IMR-90 (cell line): ENCODE measurements at regions not wholly inside any gene's neighbourhood (a gene's known extent, or its start where the extent isn't known, plus 50 kb on each side); places are given as distances from the start of the nearest gene placed in this dataset.

Source experiments
- ATAC-seq: fragments of 200-7000 bp; cut with Tn5 transposase; 2 replicates; pipeline ENCODE4 v1.9.1; 2020; ENCODE audit warnings: low read depth, mild to moderate bottlenecking, moderate library complexity
- BruUV-seq: library from RNA; stranded (reverse); fragments of 400-500 nt; replicated peaks from 2 replicates; lab custom pipeline; 2021; lab: Mats Ljungman, UMichigan
- CTCF ChIA-PET: fragments of 300-600 bp; formaldehyde crosslinking; extraction: SDS; loops from one replicate; lab custom pipeline; 2021; ENCODE audit warnings: antibody characterized with exemption; lab: Yijun Ruan, JAX
- POLR2A ChIA-PET: fragments of 300-600 bp; sonication (Branson Sonifier 250); formaldehyde crosslinking; loops from one replicate; lab custom pipeline; 2022; ENCODE audit warnings: antibody characterized with exemption; ENCODE audit not compliant: unreplicated experiment; lab: Charles Lee
- DNase-seq: peaks from one replicate; pipeline ENCODE4 v3.0.0; 2013
- H2AFZ ChIP-seq: replicated peaks from 2 replicates; pipeline ENCODE3; 2013; ENCODE audit warnings: low read length, mild to moderate bottlenecking; ENCODE audit not compliant: poor library complexity
- H2AK5ac ChIP-seq: 2 replicates; pipeline ENCODE4 v1.6.1; 2013; ENCODE audit warnings: low read depth, low read length, inconsistent platforms
- H2AK9ac ChIP-seq: replicated peaks from 2 replicates; pipeline ENCODE3; 2013; ENCODE audit warnings: mild to moderate bottlenecking, low read depth, low read length, moderate library complexity; ENCODE audit not compliant: poor library complexity
- H2BK120ac ChIP-seq: 2 replicates; pipeline ENCODE4 v1.6.1; 2013; ENCODE audit warnings: low read depth, low read length, inconsistent platforms
- H2BK15ac ChIP-seq: 3 replicates; pipeline ENCODE4 v1.6.1; 2013; ENCODE audit warnings: low read depth, low read length, inconsistent platforms
- H2BK20ac ChIP-seq: 2 replicates; pipeline ENCODE4 v1.6.1; 2013; ENCODE audit warnings: low read depth, mild to moderate bottlenecking, inconsistent platforms, low read length, moderate library complexity
- H2BK5ac ChIP-seq: 2 replicates; pipeline ENCODE4 v1.6.1; 2013; ENCODE audit warnings: mild to moderate bottlenecking, low read depth, low read length, inconsistent platforms; ENCODE audit not compliant: poor library complexity, severe bottlenecking
- H3K14ac ChIP-seq: replicated peaks from 2 replicates; pipeline ENCODE4 v1.6.1; 2013; ENCODE audit warnings: low read depth, low read length, inconsistent platforms
- H3K18ac ChIP-seq: 2 replicates; pipeline ENCODE4 v1.6.1; 2013; ENCODE audit warnings: low read depth, low read length, control low read depth
- H3K23ac ChIP-seq: 2 replicates; pipeline ENCODE4 v1.6.1; 2013; ENCODE audit warnings: low read depth, low read length, inconsistent platforms
- H3K27ac ChIP-seq: 2 replicates; pipeline ENCODE4 v1.5.1; 2013; ENCODE audit warnings: mild to moderate bottlenecking, control low read depth, low read length; ENCODE audit not compliant: insufficient read depth
- H3K27me3 ChIP-seq: 2 replicates; pipeline ENCODE4 v1.6.1; 2013; ENCODE audit warnings: low read length; ENCODE audit not compliant: control insufficient read depth, insufficient read depth
- H3K36me3 ChIP-seq: 2 replicates; pipeline ENCODE4 v1.6.1; 2013; ENCODE audit warnings: low read length, mixed read lengths; ENCODE audit not compliant: control insufficient read depth, insufficient read depth
- H3K4ac ChIP-seq: 2 replicates; pipeline ENCODE4 v1.6.1; 2013; ENCODE audit warnings: low read depth, low read length, inconsistent platforms
- H3K4me1 ChIP-seq: 2 replicates; pipeline ENCODE4 v1.6.1; 2013; ENCODE audit warnings: low read length, mixed read lengths; ENCODE audit not compliant: control insufficient read depth, insufficient read depth
- H3K4me2 ChIP-seq: 2 replicates; pipeline ENCODE4 v1.6.1; 2013; ENCODE audit warnings: low read depth, mild to moderate bottlenecking, control low read depth, low read length, moderate library complexity
- H3K4me3 ChIP-seq: 2 replicates; pipeline ENCODE4 v1.5.1; 2013; ENCODE audit warnings: low read depth, mild to moderate bottlenecking, control low read depth, low read length, moderate library complexity; ENCODE audit not compliant: insufficient read depth
- H3K56ac ChIP-seq: 2 replicates; pipeline ENCODE4 v1.6.1; 2013; ENCODE audit warnings: low read length, inconsistent platforms; ENCODE audit not compliant: insufficient read depth; ENCODE audit errors: extremely low read depth
- H3K79me1 ChIP-seq, 2 experiments: 2 replicates each; pipeline ENCODE4 v1.6.1; 2013; ENCODE audit warnings: low read length in 2 of 2, inconsistent platforms in 1 of 2, low read depth in 1 of 2
- H3K9ac ChIP-seq: 2 replicates; pipeline ENCODE4 v1.6.1; 2013; ENCODE audit warnings: low read depth, low read length, control low read depth
- H3K9me1 ChIP-seq: 2 replicates; pipeline ENCODE4 v1.6.1; 2013; ENCODE audit warnings: low read length, inconsistent platforms; ENCODE audit not compliant: insufficient read depth
- H3K9me3 ChIP-seq: 2 replicates; pipeline ENCODE4 v1.6.1; 2013; ENCODE audit warnings: low read length; ENCODE audit not compliant: control insufficient read depth, insufficient read depth
- H4K20me1 ChIP-seq: 2 replicates; pipeline ENCODE4 v1.6.1; 2013; ENCODE audit warnings: low read length, inconsistent platforms; ENCODE audit not compliant: insufficient read depth
- H4K5ac ChIP-seq: 2 replicates; pipeline ENCODE4 v1.6.1; 2013; ENCODE audit warnings: mild to moderate bottlenecking, low read depth, low read length, control low read depth
- H4K8ac ChIP-seq, 2 experiments: 2 replicates each; pipeline ENCODE4 v1.6.1; 2013; ENCODE audit warnings: low read depth in 2 of 2, low read length in 2 of 2, control low read depth in 1 of 2, inconsistent platforms in 1 of 2
- H4K91ac ChIP-seq: 2 replicates; pipeline ENCODE4 v1.6.1; 2013; ENCODE audit warnings: low read depth, low read length, inconsistent platforms; ENCODE audit not compliant: insufficient read depth
- BHLHE40 ChIP-seq: fragments of 150-350 bp; IDR thresholded peaks from 2 replicates; pipeline ENCODE4 v1.6.1; 2016; ENCODE audit warnings: mild to moderate bottlenecking, low read depth, low read length
- CHD1 ChIP-seq: IDR thresholded peaks from 2 replicates; pipeline ENCODE4 v1.6.1; 2012; ENCODE audit warnings: low read depth, low read length, improper control_type of control experiment
- CTCF ChIP-seq: conservative IDR thresholded peaks from 2 replicates; pipeline ENCODE4 v1.5.1; 2012; ENCODE audit warnings: mild to moderate bottlenecking, low read depth, low read length, improper control_type of control experiment
- FOS ChIP-seq: fragments of 150-350 bp; IDR thresholded peaks from 2 replicates; pipeline ENCODE4 v1.6.1; 2016; ENCODE audit warnings: low read depth, low read length
- MAZ ChIP-seq: IDR thresholded peaks from 2 replicates; pipeline ENCODE4 v1.6.1; 2012; ENCODE audit warnings: low read depth, mild to moderate bottlenecking, low read length, improper control_type of control experiment, moderate library complexity, borderline replicate concordance
- MXI1 ChIP-seq: IDR thresholded peaks from 2 replicates; pipeline ENCODE4 v1.6.1; 2012; ENCODE audit warnings: low read depth, mild to moderate bottlenecking, low read length, moderate library complexity, borderline replicate concordance
- NFE2L2 ChIP-seq: fragments of 150-350 bp; IDR thresholded peaks from 2 replicates; pipeline ENCODE4 v1.6.1; 2016; ENCODE audit warnings: low read depth, mild to moderate bottlenecking, low read length
- POLR2A ChIP-seq: IDR thresholded peaks from 2 replicates; pipeline ENCODE4 v1.6.1; 2012; ENCODE audit warnings: mild to moderate bottlenecking, low read depth, low read length
- RCOR1 ChIP-seq: IDR thresholded peaks from 2 replicates; pipeline ENCODE4 v1.6.1; 2012; ENCODE audit warnings: mild to moderate bottlenecking, low read length, improper control_type of control experiment; ENCODE audit not compliant: insufficient replicate concordance
- RFX5 ChIP-seq: IDR thresholded peaks from 2 replicates; pipeline ENCODE4 v1.8.0; 2012; ENCODE audit warnings: low read depth, mild to moderate bottlenecking, low read length, moderate library complexity
- USF2 ChIP-seq: fragments of 150-350 bp; IDR thresholded peaks from 2 replicates; pipeline ENCODE4 v1.6.1; 2017; ENCODE audit warnings: mild to moderate bottlenecking, antibody characterized with exemption, low read length, low read depth
- WGBS, 2 experiments: methylation state at CpG; one replicate each; pipeline versions ENCODE4 v1.1.5 to v1.1.7; 2013; ENCODE audit warnings: missing lambda C conversion rate in 2 of 2; ENCODE audit not compliant: insufficient read length in 1 of 2; ENCODE audit errors: extremely low coverage in 2 of 2; 5-methylcytosine and 5-hydroxymethylcytosine counted together
- dilution Hi-C: fragments of 300-500 bp; cut with HindIII; formaldehyde crosslinking; loops from one replicate; pipeline ENCODE4 v1.14.3; 2018; ENCODE audit warnings: low sequenced_read_pairs; ENCODE audit not compliant: unreplicated experiment
- in situ Hi-C: fragments of 300-500 bp; cut with MboI; formaldehyde crosslinking; loops from 3 replicates; pipeline ENCODE4 v1.14.3; 2019; ENCODE audit warnings: low sequenced_read_pairs, inconsistent platforms, mixed read lengths
- intact Hi-C: fragments of 100-400 bp; cut with micrococcal nuclease; formaldehyde crosslinking; loops from 2 replicates; pipeline ENCODE4 v1.10.0; 2022

GRCh38 chr6:40928763-40929162 lies 110.3 kb downstream of the UNC5CL start:
- H2BK15ac ChIP-seq = no peak overlapping the region
- H3K4ac ChIP-seq = no peak overlapping the region
- H2BK120ac ChIP-seq = no peak overlapping the region
- intact Hi-C loops = no loop called here
- peaks cover 11% of the 10 kb centered on the region for H3K27me3 ChIP-seq
- POLR2A ChIA-PET = no interaction called here
- no peak overlapping the region for H3K9ac ChIP-seq
- no peak overlapping the region for H3K14ac ChIP-seq
- CTCF ChIA-PET = no interaction called here
- H3K79me1 ChIP-seq = peaks cover 0 to 3% of the 10 kb centered on the region in 2 experiments; a peak in 1 of 4 replicates
- ATAC-seq (no peak), DNase-seq (no peak)
- H4K91ac ChIP-seq = no peak overlapping the region
- no peaks in the 10 kb centered on the region for H3K9me3 ChIP-seq
- peak overlapping the region; percentile 35; the same call in 1 of the 2 replicates for H2AK5ac ChIP-seq
- no TSS peak for BruUV-seq
- H3K27ac ChIP-seq = no peak overlapping the region
- no peak overlapping the region for H3K4me2 ChIP-seq
- no peak overlapping the region for H2AFZ ChIP-seq
- TF ChIP-seq USF2 (no peak), CTCF (no peak), POLR2A (no peak), BHLHE40 (no peak), CHD1 (no peak), MXI1 (no peak), MAZ (no peak), FOS (no peak), RCOR1 (no peak), NFE2L2 (no peak), RFX5 (no peak)
- no peak overlapping the region for H4K8ac ChIP-seq
- H3K56ac ChIP-seq = no peak overlapping the region
- no peak overlapping the region for H2BK5ac ChIP-seq
- peaks cover 10% of the 10 kb centered on the region; the same call in 1 of the 2 replicates for H3K4me1 ChIP-seq
- H2BK20ac ChIP-seq = no peak overlapping the region
- no peak overlapping the region for H2AK9ac ChIP-seq
- no peaks in the 10 kb centered on the region for H3K36me3 ChIP-seq
- dilution Hi-C loops = no loop called here
- H4K20me1 ChIP-seq = no peaks in the 10 kb centered on the region
- H4K5ac ChIP-seq = no peak overlapping the region
- peaks cover 6% of the 10 kb centered on the region for H3K9me1 ChIP-seq
- no peak overlapping the region for H3K23ac ChIP-seq
- in situ Hi-C loops = no loop called here
- H3K18ac ChIP-seq = no peak overlapping the region
- 85% methylated on average over 1 of the region's 3 CpGs; no CpG with 5 or more reads in 1 of the 2 experiments for WGBS, 2 experiments
- no peak overlapping the region for H3K4me3 ChIP-seq
